ENCODE measurements at regions not wholly inside any gene's neighbourhood (a gene's known extent, or its start where the extent isn't known, plus 50 kb on each side); places are given as distances from the start of the nearest gene placed in this dataset.

- TF ChIP-seq POLR2AphosphoS5 (IDR thresholded peaks at IDR 0.05) (no peak), CTCF (IDR thresholded peaks at IDR 0.05) (no peak), POLR2A (IDR thresholded peaks at IDR 0.05) (no peak)
Measured at GRCh38 chr2:444937-445884, 157.3 kb upstream of the ALKAL2 start.
